ENCODE measurements at regions not wholly inside any gene's neighbourhood (a gene's known extent, or its start where the extent isn't known, plus 50 kb on each side); places are given as distances from the start of the nearest gene placed in this dataset.
"Not testable (repeated sequence)": the region's sequence is repeated elsewhere in the genome, so short reads cannot be mapped to it uniquely, and the experiment has no call there.

DNA sequence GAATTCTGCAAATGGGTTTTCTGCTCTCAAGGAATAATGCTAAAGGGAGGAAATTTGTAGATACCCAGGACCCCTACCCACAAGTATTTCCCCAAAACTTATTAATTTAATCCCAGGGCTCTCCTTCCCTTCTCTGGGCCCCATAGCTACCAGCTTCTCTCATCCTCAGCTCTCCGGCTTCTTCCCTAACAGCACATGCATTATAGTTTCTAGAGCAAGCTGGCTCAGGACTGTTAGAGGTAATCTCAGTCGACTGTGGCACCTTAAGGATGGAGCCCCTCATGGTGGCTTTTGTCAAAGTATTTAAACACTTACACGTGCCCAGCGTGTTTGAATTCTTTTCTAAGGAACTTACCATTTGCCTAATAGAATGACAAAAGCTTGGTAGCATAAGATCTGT is 252.5 kb upstream of the GAS1 start:
- no peak for DNase-seq (ENCODE audit: low spot score)

DNA sequence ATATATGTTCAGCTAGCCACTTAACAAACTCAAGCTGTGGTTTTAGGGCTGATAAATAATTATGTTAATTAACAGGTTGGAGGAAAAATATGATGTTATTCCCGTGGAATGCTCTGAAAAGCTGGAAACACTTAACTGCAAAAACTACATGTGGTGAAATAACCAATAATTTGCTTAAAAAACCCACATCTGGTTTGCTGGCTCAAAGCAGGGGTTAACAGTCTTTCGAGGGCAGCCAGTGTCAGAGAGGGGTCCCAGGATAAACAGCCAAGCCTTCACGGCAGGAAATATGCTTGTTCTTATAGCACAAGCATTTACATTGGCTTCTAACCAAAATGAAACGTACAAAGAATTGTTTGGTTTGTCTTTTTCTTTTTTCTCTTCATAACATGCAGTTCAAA is 254.0 kb upstream of the GAS1 start:
- DNase-seq (ENCODE audit: low spot score), result no peak

DNA sequence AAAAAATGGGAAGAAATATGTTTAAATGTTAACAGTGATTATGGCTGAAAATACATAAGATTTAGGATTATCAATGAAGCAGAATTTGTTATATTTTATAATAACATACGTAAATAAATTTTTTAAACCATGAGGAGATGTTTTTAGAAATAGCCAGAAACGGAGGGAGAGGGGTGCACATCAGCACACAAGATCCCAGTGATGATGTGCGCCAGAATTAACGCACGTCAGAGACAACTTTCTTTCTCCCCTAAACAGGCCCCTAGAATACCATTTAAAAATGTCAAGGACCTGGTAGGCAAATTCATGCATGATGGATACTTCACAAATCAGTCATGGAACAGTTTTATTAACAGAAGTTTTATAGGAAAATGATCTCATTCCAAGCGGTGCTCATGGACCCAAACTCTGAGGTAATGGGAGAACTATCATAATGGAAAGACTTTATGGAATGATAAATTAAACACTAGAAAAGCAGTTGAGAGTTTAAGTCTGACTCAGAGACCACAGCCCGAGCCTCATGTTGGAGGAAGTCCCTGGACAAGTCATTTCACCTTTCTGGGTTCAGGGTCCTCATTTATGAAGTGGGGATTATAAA is 258.9 kb upstream of the GAS1 start:
- DNase-seq (ENCODE audit: low spot score), result no peak

DNA sequence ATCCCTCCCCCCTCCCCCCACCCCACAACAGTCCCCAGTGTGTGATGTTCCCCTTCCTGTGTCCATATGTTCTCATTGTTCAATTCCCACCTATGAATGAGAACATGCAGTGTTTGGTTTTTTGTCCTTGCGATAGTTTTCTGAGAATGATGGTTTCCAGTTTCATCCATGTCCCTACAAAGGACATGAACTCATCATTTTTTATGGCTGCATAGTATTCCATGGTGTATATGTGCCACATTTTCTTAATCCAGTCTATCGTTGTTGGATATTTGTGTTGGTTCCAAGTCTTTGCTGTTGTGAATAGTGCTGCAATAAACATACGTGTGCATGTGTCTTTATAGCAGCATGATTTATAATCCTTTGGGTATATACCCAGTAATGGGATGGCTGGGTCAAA is 263.4 kb upstream of the GAS1 start:
- not testable (repeated sequence) for DNase-seq (ENCODE audit: low spot score)

DNA sequence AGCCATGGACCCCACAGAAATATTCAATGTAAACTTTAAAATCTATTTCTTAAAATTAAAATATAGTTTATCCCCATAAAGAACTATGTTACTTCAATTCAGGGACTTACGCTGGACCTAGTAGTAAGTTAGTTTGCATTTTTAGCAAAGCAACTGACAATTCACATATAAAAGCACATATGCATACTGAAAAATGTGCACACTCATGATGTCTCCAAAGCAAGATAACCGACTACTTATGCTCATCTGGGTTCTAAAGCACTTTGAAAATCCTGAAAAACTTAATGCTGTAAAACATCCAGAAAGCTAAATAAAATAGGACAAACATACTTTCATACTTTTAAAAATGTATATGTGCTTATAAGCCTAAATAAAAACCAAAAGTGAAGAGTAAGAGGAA is 264.4 kb upstream of the GAS1 start:
- DNase-seq (ENCODE audit: low spot score), result no peak

DNA sequence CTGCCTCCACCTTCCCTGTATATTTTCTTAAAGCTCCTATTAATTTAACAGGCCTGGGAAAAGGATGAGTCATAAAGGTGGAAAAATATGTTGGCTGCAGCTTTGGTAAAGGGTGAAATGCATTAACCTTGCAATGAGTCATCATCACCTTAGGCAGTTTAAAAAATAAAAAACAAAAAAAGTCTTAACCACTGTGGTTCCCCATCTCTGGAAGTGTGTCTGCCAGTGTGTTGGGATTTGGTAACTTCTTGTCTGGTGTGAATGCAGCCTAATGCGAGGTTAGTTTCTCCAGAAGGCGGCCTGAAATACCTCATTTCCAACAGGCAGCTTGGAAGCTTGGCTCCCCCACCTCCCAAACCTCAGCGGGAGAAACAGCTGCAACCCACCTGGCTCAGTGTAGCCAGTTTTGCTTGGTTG is 265.3 kb upstream of the GAS1 start:
- peak; percentile 93 for DNase-seq (ENCODE audit: low spot score)

DNA sequence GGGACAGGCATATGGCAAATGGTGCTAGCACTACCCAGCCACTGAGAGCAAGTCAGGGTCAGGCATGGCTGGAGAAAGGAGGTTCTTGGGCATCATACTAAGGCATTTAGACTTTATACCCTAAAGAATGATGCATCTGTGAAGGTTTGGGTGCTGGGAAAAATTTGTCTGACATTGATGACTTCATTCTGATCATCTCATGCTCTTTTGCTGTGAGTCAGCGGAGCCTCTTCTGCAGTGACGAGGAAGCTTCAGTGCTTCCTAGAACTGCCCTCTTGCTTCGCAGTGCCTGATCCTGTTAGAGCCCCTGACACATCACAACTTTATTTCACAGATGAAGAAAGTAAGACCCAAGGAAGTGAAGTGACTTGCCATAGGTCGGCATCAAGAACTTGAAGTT is 266.6 kb upstream of the GAS1 start:
- DNase-seq (ENCODE audit: low spot score), result no peak

DNA sequence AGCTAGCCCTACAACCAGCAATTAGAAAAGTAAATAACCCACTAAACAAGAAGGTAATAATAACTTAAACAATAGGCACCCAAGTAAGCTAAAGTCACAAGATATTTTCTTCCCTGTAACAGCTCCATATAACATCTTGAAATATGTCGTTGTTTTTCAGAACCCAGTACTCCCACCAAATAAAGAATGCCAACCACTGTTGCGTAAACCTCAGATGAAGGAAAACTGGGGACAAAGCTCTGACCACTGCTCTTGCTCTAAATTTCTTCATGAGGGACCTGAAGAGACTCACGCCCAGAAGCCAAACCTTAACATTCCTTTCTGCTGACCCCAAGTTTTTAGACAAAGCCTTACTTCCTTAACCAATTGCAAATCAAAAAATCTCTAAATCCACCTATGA is 267.7 kb upstream of the GAS1 start:
- DNase-seq (ENCODE audit: low spot score), result no peak

DNA sequence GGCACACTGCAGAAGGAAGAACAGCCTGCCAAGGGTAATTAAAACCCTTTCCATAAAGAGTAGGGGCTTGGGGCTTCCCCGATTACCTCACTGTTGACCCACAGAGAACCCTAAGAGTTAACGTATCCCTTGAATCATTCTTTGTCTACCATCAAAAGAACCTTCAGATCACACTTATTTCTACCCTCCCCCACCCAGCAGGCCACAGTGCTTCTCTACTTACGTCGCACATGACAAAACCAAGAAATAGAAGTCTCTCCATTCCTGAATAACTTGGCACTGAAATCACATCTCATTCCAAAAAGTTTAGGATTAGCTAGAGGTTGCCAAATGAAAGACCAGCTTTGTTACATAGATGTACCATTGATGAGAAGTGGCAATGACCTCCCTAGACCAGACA is 268.7 kb upstream of the GAS1 start:
- no peak for DNase-seq (ENCODE audit: low spot score)

DNA sequence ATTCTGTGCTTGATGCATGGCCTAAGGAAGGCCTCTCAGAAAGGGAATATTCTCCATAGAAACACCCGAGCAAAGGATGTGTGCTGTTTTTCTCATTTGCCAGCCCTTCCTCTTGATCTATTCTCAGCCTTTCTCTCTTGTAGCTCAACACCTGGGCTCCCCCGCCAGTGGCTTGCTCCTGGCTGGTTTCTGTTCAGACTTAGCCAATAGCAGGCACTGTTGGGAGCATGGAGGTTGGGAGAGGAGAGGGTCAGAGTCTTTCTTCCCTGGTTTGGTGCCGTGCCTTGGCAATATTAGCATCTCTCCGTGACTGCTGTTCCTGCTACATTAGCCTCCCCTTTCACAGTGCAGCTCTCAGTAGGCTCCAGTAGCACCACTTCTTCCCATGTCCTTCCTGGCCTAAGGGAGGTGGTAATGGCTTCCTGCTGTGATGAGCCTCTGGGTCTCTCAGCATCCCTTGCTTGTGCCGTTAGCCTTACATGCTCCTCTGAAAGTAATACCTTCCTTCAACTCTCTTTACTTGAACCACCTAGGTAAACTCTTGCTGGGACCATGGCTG is 269.7 kb upstream of the GAS1 start:
- DNase-seq (ENCODE audit: low spot score), result no peak

DNA sequence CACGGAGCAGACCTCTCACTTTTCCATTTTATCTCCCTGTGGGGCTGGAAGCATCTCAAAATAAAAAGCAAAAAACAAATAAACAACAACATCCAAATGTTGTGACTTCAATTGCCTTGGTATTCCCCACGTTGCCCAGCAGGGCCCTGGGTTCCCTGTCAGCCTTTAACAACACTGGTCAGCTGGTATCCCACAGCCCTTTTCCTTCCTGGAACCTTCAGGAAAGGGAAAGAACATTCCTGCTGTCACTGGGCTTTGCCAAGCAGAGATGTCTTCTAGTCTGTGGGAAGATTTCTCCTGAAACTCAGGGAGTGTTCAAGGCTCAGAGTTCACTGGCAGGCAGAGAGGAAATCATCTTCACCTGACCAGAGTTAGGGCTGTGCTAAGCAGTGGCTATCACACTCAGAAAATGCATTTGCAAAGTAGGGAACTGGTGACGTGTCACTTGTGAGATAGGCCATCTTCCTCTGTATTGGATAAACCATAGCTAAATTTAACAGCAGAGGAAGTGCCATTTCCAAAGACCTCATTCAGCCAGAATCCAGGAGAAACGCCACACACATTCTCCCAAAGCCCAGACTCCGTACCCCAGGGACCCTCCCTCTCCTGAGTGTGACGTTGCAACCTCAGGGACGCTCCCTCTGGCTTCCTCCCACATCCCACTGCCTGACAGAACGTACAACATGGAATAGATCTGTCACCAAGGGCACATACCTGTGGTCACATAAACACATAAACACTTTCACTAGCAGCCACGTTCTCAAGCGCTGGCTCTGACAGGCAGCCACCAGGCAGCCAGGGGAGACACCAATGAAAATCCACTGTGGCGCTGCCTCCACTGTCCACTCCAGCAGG is 274.0 kb upstream of the DAPK1 start:
- peak; percentile 87 for DNase-seq (ENCODE audit: low spot score)

DNA sequence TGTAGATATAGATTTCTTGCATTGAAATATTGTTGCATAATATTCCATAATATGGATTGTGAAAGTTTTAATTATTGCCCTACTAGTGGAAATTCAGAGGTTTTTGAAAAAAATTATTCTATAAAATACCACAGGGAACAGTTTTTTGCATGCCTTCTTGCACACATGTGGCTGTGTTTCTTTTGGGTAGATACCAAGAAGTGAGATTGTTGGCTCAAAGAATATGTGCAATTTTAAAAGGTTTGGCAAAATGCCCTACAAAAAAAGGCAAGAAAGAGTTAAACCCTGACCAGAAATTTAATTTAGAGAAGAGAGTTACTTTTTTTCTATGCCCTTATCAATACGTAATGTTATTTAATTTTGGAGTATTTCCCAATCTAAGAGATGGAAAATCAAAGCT is 270.8 kb upstream of the DAPK1 start:
- DNase-seq (ENCODE audit: low spot score), result no peak

DNA sequence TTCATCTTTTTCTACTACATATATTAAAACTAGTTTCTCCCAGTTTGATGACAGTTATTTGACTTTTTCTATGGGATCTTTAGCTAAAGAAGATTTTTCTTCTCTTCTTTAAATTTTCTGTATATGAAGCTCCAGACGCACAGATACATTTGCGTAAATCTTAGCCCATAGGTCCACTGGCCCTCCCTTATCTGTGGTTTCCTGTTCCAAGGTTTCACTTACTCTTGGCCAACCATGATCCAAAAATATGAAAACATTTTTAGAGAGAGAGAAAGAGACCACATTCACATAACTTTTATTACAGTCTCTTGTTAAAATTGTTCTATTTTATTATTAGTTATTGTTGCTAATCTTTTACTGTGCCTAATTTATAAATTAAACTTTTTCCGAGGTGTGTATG is 270.2 kb upstream of the DAPK1 start:
- no peak for DNase-seq (ENCODE audit: low spot score)

DNA sequence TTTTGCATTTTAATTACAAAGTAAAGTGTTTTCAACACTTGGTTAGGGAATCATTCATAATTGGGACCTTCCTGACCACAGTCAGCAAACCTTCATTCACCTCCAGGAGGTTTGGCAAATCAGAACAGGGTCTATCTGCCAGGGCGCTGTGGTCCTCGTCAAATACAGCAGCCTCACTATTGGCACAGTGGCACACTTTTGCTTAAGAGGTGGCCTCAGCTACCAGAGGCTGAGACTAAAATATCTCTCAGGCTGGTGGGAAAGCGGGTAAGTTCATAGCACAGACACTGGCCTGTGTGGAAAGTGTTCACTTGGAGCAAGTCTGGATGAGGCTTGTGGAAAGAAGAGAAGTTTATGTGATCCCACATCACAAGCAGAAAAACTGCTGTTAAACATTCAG is 268.6 kb upstream of the DAPK1 start:
- DNase-seq (ENCODE audit: low spot score), result no peak

DNA sequence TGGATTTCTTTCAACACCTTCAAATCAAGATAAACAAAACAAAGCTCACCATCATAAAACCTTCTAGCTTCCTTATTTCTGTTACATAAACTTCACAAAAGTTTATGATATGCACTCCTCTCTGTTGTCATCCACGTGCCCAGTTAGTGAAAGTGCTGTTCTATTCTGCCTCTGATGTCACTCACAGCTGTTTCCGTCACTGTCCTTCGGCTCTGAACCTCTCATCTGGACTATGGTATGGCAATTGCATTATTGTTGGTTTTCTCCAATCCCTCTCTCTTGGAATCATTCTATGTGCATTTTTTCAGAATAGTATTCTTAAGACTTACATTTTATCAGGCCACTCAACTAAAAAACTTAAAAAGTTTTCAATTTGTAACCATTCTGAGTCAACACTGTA is 264.2 kb upstream of the DAPK1 start:
- DNase-seq (ENCODE audit: low spot score), result no peak

DNA sequence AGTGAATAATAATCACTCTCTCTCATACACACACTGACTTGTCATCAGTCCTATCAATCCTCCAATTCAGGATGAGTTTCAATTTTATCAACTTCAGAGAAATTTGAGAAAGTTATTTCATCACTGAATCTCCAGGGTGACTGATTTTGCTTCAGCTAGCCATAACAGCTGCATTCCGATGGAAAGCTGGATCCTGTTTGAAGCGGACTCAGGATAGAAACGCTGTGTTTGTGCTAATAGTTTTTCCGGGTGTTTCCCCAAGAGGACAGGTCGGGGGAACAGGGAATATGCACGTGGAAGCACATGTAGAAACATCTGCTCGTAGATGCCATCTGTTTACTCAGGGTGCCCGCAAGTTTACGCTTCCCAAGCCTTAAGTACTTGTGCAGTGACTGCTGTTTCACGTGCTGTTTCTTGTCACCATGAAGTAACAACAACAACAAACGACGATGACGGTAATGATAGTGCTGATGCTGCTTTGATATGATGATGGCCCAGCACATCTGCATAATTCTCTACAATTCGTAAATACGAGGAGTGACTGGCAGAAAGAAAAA is 263.7 kb upstream of the DAPK1 start:
- DNase-seq (ENCODE audit: low spot score), result no peak

DNA sequence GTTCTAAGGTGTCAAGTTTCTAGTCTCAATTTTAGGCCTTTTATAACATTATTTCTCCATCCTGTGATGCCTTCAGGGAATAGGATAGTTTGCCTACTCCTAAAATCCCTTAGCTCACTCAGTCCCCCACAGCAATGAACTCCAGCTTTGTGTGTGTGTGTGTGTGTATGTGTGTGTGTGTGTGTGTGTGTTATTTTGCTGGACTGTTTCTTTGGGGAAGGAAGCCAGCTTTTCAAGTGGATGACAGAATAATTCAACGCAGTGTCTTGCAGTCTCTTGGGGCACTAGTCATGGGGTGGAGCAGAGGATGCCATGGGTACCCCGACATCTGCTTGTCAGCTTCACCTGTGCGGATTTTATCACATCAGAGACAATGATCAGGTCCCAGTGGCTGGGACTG is 262.8 kb upstream of the DAPK1 start:
- no peak for DNase-seq (ENCODE audit: low spot score)

DNA sequence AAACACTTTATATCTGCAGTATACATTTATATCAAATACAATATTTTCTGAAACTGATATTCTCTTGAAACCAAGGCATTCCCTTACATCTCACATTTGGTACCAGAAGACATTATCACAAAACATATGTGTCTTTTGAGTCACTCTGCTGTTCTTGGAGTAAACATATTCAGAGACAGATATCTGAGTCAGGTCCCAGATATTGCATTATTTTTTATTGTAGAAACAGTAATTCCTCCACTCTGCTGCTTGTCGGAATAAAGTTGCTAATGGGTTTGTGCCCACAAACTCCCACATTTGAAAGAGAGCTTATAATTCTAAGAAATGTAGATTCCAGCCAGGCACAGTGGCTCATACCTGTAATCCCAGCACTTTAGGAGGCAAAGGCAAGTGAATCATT is 261.1 kb upstream of the DAPK1 start:
- no peak for DNase-seq (ENCODE audit: low spot score)

DNA sequence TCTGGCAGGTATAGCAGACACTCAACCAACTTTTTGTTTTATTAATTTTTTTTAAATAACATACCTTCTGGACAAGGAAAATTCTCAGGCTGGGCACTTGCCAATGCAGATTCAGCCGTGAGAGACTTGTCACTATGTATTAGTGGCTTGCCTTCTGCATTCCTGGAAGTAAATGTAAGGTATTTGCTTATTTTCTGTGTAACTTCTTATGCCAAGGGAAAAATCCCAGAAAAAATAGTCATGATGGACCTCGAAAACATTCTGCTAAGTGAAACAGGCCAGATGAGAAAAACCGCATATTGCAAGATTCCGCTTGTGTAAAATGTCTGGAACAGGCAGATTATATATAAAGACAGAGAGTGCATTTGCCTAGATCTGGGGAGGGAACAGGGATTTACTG is 260.3 kb upstream of the DAPK1 start:
- DNase-seq (ENCODE audit: low spot score), result no peak

DNA sequence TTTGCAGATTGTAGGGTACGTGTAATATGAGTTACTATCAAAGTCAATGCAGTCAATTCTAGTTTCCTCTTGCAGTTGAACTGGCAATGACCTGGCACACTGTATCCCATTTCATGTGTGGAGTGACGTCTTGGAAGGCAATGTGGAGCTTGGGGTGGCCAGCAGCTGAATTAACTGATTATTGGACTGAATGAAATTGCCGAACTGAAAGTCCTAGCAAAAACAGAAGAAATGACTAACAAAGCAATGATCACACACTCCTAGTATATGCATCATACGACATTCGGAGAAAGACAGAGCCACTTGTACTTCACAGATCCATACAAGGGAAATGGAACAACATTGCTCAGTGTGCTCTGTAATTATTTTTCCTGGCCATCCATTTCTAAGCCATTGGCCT is 259.1 kb upstream of the DAPK1 start:
- no peak for DNase-seq (ENCODE audit: low spot score)

DNA sequence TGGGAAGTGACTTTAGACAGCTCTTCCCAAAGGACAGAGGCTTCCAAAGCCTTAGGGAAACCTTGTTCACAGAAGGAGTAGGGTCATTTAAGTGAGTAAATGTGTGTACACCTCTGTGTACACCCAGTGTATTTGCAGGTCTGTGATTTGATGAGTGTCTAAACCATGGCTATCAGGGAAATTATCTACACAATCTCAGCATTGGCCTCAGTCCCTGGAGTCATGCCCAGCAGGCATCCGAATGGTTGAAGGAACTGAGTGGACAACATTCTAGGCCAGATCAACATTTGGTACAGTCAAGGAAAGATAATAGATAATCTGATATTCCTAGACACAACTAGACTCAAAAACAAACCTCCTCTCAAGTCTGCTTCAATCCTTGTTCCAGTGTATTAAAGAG is 258.4 kb upstream of the DAPK1 start:
- no peak for DNase-seq (ENCODE audit: low spot score)

DNA sequence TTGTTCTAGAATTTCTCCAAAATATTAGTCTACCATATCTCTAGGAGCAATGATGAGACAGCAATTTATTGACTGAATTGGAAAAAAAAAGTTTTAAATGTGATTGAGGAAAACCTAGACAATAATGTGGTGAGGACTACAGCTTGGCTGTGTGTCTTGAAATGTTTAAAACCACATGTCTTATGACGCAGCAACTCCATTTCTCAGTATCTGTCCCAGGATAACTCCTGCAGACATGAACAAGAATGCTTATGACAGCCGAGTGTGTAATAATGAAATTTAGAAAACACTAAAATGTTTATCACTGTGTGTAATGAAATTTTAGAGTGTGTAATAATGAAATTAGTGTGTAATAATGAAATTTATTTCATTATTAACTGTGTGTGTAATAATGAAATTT is 254.1 kb upstream of the DAPK1 start:
- no peak for DNase-seq (ENCODE audit: low spot score)

DNA sequence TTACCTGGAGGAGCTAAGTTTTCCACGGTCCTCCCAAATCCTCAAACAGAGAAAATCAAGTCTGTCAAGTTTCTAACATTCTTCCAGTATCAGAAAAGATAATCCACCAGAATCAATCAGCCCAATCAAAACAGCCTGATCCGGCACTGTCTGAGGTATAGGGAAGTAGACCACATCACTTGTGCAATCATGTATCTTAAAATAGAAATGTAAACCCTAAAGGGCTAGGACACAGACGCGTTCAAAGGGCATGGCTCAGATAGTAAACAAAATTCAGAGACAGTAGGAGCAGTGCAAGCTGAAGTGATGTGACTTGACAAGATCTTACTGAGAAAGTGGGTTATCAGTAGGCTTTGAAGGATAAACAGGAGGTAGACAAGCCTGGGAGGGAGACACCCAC is 252.4 kb upstream of the DAPK1 start:
- DNase-seq (ENCODE audit: low spot score), result no peak
